ENCODE measurements at regions not wholly inside any gene's neighbourhood (a gene's known extent, or its start where the extent isn't known, plus 50 kb on each side); places are given as distances from the start of the nearest gene placed in this dataset.

DNA sequence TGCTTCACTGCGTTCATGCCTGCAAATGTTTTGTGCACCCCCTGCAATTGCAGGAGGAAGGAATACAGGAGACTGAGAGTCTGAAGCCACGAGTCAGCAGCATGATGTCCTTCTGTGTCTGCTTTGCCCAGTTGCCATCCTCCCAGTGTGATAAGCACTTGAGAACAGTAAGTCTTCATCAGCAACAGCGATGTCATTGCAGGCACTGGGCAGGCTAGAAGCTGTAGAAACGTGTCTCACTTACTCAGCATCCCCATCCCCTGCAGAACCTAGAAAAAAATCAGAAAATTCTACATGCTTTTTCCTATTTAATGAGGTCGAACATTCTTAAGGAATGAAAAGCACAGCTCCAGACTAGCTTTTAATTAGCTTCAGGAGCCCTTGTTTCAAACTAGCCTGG, 156.5 kb upstream of the LPP start:
- Histone ChIP-seq H2BK15ac (ENCODE audit: low read depth, low read length) (no peak overlapping the region), H3K9ac (ENCODE audit: extremely low read depth, insufficient read length, low read length) (no peak overlapping the region), H4K20me1 (ENCODE audit: control insufficient read depth, insufficient read depth, insufficient read length) (no peaks in the 10 kb centered on the region), H4K5ac (ENCODE audit: insufficient read length, low read depth, low read length) (no peak overlapping the region), H3K27me3 (ENCODE audit: insufficient read depth, low read length) (no peaks in the 10 kb centered on the region), H3K9me3 (ENCODE audit: control insufficient read depth, low read depth, low read length) (no peaks in the 10 kb centered on the region), H3K23ac (ENCODE audit: insufficient read length, low read depth, low read length) (no peak overlapping the region), H3T11ph (ENCODE audit: low read length) (no peak overlapping the region), H3K23me2 (ENCODE audit: insufficient read length, low read depth, low read length, poor library complexity, severe bottlenecking) (no peaks in the 10 kb centered on the region), H2BK120ac (ENCODE audit: low read depth, low read length, poor library complexity, severe bottlenecking) (no peak overlapping the region), H3K56ac (ENCODE audit: insufficient read length, low read depth, low read length) (no peak overlapping the region), H3K14ac (ENCODE audit: insufficient read depth, low read length) (no peak overlapping the region), H2BK20ac (ENCODE audit: low read depth, low read length, poor library complexity, severe bottlenecking) (no peak overlapping the region), H3K4ac (ENCODE audit: low read depth, low read length) (no peak overlapping the region), H3K27ac (ENCODE audit: insufficient read length, low read depth, low read length) (no peak overlapping the region), H2BK12ac (ENCODE audit: insufficient read length, low read depth, low read length) (no peak overlapping the region), H3K79me2 (ENCODE audit: insufficient read depth, low read length) (no peaks in the 10 kb centered on the region), H3K4me2 (ENCODE audit: insufficient read depth, insufficient read length, low read length) (no peak overlapping the region), H2BK5ac (ENCODE audit: insufficient read length, low read length) (no peak overlapping the region), H3K18ac (ENCODE audit: insufficient read length, low read depth, low read length) (no peak overlapping the region), H2AK5ac (ENCODE audit: insufficient read length, low read length) (no peak overlapping the region), H3K4me1 (ENCODE audit: insufficient read depth, low read length) (no peaks in the 10 kb centered on the region; the same call in none of the 2 replicates), H4K91ac (ENCODE audit: insufficient read length, low read depth, low read length) (no peak overlapping the region), H2AFZ (ENCODE audit: low read length) (no peak overlapping the region), H3K79me1 (ENCODE audit: insufficient read depth, low read depth, low read length, poor library complexity, severe bottlenecking) (no peaks in the 10 kb centered on the region), H4K8ac (replicated peaks; ENCODE audit: insufficient read length, low read depth, low read length) (no peak overlapping the region)
- DNase-seq = no peak
- H3K36me3 Mint-ChIP-seq (ENCODE audit: insufficient read depth in 1 of 3, low read depth in 3 of 3) = peaks cover 0 to 4% (median 2%) of the 10 kb centered on the region in 3 experiments; a peak in 3 of 7 replicates
- WGBS (ENCODE audit: extremely low coverage, insufficient read length, low lambda C conversion rate) = no CpG with 5 or more reads among the region's 5 CpGs
- H3K27ac Mint-ChIP-seq = no peak overlapping the region; a peak in 1 of 7 replicates
- TF ChIP-seq, protein P1, sequence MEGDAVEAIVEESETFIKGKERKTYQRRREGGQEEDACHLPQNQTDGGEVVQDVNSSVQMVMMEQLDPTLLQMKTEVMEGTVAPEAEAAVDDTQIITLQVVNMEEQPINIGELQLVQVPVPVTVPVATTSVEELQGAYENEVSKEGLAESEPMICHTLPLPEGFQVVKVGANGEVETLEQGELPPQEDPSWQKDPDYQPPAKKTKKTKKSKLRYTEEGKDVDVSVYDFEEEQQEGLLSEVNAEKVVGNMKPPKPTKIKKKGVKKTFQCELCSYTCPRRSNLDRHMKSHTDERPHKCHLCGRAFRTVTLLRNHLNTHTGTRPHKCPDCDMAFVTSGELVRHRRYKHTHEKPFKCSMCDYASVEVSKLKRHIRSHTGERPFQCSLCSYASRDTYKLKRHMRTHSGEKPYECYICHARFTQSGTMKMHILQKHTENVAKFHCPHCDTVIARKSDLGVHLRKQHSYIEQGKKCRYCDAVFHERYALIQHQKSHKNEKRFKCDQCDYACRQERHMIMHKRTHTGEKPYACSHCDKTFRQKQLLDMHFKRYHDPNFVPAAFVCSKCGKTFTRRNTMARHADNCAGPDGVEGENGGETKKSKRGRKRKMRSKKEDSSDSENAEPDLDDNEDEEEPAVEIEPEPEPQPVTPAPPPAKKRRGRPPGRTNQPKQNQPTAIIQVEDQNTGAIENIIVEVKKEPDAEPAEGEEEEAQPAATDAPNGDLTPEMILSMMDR (conservative IDR thresholded peaks at IDR 0.05) = no peak
- peaks cover 12 to 20% of the 10 kb centered on the region in 2 experiments for H3K4me1 Mint-ChIP-seq
- no peaks in the 10 kb centered on the region for H3K27me3 Mint-ChIP-seq (ENCODE audit: low read depth)
- H3K9me3 Mint-ChIP-seq = no peaks in the 10 kb centered on the region; a peak in 1 of 5 replicates
- no peak overlapping the region for H3K4me3 Mint-ChIP-seq

Data from H9 (cell line).